SK-N-SH treated with all-trans-retinoic acid at 6 μM for 48 hours (cell line): ENCODE measurements at regions not wholly inside any gene's neighbourhood (a gene's known extent, or its start where the extent isn't known, plus 50 kb on each side); places are given as distances from the start of the nearest gene placed in this dataset.

Source experiments
- ATAC-seq: fragments of 200-7000 bp; cut with Tn5 transposase; 3 replicates; pipeline ENCODE4 v1.9.1; 2020; ENCODE audit warnings: mild to moderate bottlenecking, moderate library complexity
- ARNTL ChIP-seq: fragments of 450-650 bp; formaldehyde crosslinking; IDR thresholded peaks from 2 replicates; pipeline ENCODE4 v1.5.0; 2020; ENCODE audit warnings: low read depth, mild to moderate bottlenecking, moderate library complexity, borderline replicate concordance
- BACH2 ChIP-seq: fragments of 250-450 bp; sonication (Bioruptor Pico); IDR thresholded peaks from 2 replicates; pipeline ENCODE4 v1.9.0; 2021; ENCODE audit warnings: mild to moderate bottlenecking, borderline replicate concordance
- CSDC2 ChIP-seq: fragments of 250-450 bp; sonication (Bioruptor Pico); IDR thresholded peaks from 2 replicates; pipeline ENCODE4 v1.5.0; 2020; ENCODE audit warnings: mild to moderate bottlenecking, moderate library complexity
- GLIS3 ChIP-seq: fragments of 250-450 bp; sonication (Bioruptor Pico); IDR thresholded peaks from 2 replicates; pipeline ENCODE4 v1.5.0; 2020; ENCODE audit warnings: mild to moderate bottlenecking, moderate library complexity
- OSR1 ChIP-seq: fragments of 250-450 bp; sonication (Bioruptor Pico); IDR thresholded peaks from 2 replicates; pipeline ENCODE4 v1.8.0; 2022; ENCODE audit warnings: moderate library complexity, mild to moderate bottlenecking, inconsistent platforms
- PATZ1 ChIP-seq: fragments of 250-450 bp; sonication (Bioruptor Pico); IDR thresholded peaks from 2 replicates; pipeline ENCODE4 v1.8.0; 2020; ENCODE audit warnings: mild to moderate bottlenecking, moderate library complexity, borderline replicate concordance
- PPARA ChIP-seq: fragments of 250-450 bp; sonication (Bioruptor Pico); IDR thresholded peaks from 2 replicates; pipeline ENCODE4 v1.5.0; 2020; ENCODE audit warnings: mild to moderate bottlenecking, borderline replicate concordance
- RARB ChIP-seq: fragments of 250-450 bp; sonication (Bioruptor Pico); IDR thresholded peaks from 2 replicates; pipeline ENCODE4 v1.8.0; 2021; ENCODE audit warnings: mild to moderate bottlenecking, moderate library complexity
- SNAI2 ChIP-seq: fragments of 250-450 bp; sonication (Bioruptor Pico); IDR thresholded peaks from 2 replicates; pipeline ENCODE4 v1.5.0; 2020; ENCODE audit warnings: mild to moderate bottlenecking, moderate library complexity
- TOX ChIP-seq: fragments of 250-450 bp; sonication (Bioruptor Pico); IDR thresholded peaks from 2 replicates; pipeline ENCODE4 v1.8.0; 2021; ENCODE audit warnings: mild to moderate bottlenecking, moderate library complexity, borderline replicate concordance
- TSHZ2 ChIP-seq: fragments of 250-450 bp; sonication (Bioruptor Pico); IDR thresholded peaks from 2 replicates; pipeline ENCODE4 v1.5.0; 2020; ENCODE audit warnings: mild to moderate bottlenecking, moderate library complexity
- ZC3H10 ChIP-seq: fragments of 250-450 bp; sonication (Bioruptor Pico); IDR thresholded peaks from 2 replicates; pipeline ENCODE4 v1.5.1; 2021; ENCODE audit warnings: mild to moderate bottlenecking, moderate library complexity
- ZFP3 ChIP-seq: fragments of 250-450 bp; sonication (Bioruptor Pico); IDR thresholded peaks from 2 replicates; pipeline ENCODE4 v1.5.0; 2020; ENCODE audit warnings: mild to moderate bottlenecking, moderate library complexity
- ZNF565 ChIP-seq: fragments of 450-650 bp; formaldehyde crosslinking; conservative IDR thresholded peaks from 2 replicates; pipeline ENCODE4 v1.5.0; 2020; ENCODE audit warnings: low read depth, mild to moderate bottlenecking, moderate library complexity
- ZNF70 ChIP-seq: fragments of 450-650 bp; formaldehyde crosslinking; IDR thresholded peaks from 2 replicates; pipeline ENCODE4 v1.5.0; 2020; ENCODE audit warnings: mild to moderate bottlenecking, moderate library complexity
- ZNF8 ChIP-seq: fragments of 450-650 bp; formaldehyde crosslinking; IDR thresholded peaks from 2 replicates; pipeline ENCODE4 v1.5.0; 2020; ENCODE audit warnings: mild to moderate bottlenecking, moderate library complexity
- TF ChIP-seq, protein P1 (sequence below): fragments of 250-450 bp; sonication (Bioruptor Pico); IDR thresholded peaks from 2 replicates; pipeline ENCODE4 v1.5.1; 2021; ENCODE audit warnings: mild to moderate bottlenecking, moderate library complexity
- TF ChIP-seq, protein P2 (sequence below): fragments of 250-450 bp; sonication (Bioruptor Pico); IDR thresholded peaks from 2 replicates; pipeline ENCODE4 v1.8.0; 2021; ENCODE audit warnings: low read depth, mild to moderate bottlenecking, moderate library complexity, borderline replicate concordance
- TF ChIP-seq, protein P3 (sequence below): fragments of 250-450 bp; sonication (Bioruptor Pico); IDR thresholded peaks from 2 replicates; pipeline ENCODE4 v1.5.1; 2020; ENCODE audit warnings: low read depth, mild to moderate bottlenecking, moderate library complexity

DNA sequence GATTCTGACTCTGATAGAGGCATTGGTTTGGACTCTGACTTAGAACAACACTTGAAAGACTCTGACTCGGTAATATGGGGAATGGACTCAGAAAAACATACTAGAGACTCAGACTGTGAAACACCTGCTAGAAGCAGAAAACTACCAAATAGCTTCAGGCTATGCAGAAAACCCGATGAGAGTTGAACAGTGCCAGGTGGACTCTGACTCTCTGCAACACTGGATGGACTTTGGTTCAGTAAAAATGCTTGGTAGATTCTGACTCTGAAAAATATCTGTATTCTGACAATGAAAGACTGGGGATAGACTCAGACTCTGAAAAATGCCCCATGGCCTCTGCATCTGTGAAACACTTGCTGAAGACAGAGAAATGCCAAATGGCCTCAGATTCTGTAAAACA, 215.1 kb upstream of the HDX start:
- no peak for ATAC-seq
- TF ChIP-seq PPARA (CRISPR knock-in tag) (no peak), TSHZ2 (CRISPR knock-in tag) (no peak), PATZ1 (no peak), ZC3H10 (no peak), GLIS3 (no peak), ZFP3 (CRISPR knock-in tag) (no peak), SNAI2 (CRISPR knock-in tag) (no peak)
- TF ChIP-seq, protein P1, sequence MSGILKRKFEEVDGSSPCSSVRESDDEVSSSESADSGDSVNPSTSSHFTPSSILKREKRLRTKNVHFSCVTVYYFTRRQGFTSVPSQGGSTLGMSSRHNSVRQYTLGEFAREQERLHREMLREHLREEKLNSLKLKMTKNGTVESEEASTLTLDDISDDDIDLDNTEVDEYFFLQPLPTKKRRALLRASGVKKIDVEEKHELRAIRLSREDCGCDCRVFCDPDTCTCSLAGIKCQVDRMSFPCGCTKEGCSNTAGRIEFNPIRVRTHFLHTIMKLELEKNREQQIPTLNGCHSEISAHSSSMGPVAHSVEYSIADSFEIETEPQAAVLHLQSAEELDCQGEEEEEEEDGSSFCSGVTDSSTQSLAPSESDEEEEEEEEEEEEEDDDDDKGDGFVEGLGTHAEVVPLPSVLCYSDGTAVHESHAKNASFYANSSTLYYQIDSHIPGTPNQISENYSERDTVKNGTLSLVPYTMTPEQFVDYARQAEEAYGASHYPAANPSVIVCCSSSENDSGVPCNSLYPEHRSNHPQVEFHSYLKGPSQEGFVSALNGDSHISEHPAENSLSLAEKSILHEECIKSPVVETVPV (CRISPR knock-in tag), result no peak
- TF ChIP-seq, protein P2, sequence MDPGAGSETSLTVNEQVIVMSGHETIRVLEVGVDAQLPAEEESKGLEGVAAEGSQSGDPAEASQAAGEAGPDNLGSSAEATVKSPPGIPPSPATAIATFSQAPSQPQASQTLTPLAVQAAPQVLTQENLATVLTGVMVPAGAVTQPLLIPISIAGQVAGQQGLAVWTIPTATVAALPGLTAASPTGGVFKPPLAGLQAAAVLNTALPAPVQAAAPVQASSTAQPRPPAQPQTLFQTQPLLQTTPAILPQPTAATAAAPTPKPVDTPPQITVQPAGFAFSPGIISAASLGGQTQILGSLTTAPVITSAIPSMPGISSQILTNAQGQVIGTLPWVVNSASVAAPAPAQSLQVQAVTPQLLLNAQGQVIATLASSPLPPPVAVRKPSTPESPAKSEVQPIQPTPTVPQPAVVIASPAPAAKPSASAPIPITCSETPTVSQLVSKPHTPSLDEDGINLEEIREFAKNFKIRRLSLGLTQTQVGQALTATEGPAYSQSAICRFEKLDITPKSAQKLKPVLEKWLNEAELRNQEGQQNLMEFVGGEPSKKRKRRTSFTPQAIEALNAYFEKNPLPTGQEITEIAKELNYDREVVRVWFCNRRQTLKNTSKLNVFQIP (CRISPR knock-in tag), result no peak

DNA sequence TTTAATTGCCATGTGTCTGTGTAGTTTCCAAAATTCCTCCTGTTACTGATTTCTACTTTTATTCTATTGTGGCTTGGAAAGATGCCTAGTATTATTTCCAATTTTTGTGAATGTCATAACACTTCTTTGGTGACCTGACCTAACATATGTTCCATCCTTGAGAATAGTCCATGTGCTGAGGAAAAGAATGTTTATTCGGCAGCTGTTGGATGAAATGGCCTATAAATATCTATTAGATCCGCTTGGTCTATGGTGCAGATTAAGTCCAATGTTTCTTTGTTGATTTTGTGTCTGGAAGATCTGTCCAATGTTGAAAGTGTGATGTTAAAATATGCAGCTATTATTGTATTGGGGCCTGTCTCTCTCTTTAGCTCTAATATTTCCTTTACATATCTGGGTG, 219.2 kb upstream of the HDX start:
- no peak for TF ChIP-seq OSR1 (CRISPR knock-in tag)
- TF ChIP-seq, protein P1 (CRISPR knock-in tag), result no peak
- TF ChIP-seq, protein P3, sequence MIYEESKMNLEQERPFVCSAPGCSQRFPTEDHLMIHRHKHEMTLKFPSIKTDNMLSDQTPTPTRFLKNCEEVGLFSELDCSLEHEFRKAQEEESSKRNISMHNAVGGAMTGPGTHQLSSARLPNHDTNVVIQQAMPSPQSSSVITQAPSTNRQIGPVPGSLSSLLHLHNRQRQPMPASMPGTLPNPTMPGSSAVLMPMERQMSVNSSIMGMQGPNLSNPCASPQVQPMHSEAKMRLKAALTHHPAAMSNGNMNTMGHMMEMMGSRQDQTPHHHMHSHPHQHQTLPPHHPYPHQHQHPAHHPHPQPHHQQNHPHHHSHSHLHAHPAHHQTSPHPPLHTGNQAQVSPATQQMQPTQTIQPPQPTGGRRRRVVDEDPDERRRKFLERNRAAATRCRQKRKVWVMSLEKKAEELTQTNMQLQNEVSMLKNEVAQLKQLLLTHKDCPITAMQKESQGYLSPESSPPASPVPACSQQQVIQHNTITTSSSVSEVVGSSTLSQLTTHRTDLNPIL (CRISPR knock-in tag), result no peak
- no peak for TF ChIP-seq ARNTL (CRISPR knock-in tag)
- no peak for TF ChIP-seq BACH2 (CRISPR knock-in tag)
- TF ChIP-seq ZNF8 (CRISPR knock-in tag), result no peak
- no peak for TF ChIP-seq RARB (CRISPR knock-in tag)
- TF ChIP-seq, protein P2 (CRISPR knock-in tag), result no peak
- no peak for TF ChIP-seq GLIS3
- TF ChIP-seq TOX (CRISPR knock-in tag), result no peak
- no peak for TF ChIP-seq CSDC2
- no peak for TF ChIP-seq ZNF70 (CRISPR knock-in tag)
- TF ChIP-seq SNAI2 (CRISPR knock-in tag), result no peak
- TF ChIP-seq ZNF565, result no peak
- no peak for ATAC-seq
